GM23338 (cell line): ENCODE measurements at regions not wholly inside any gene's neighbourhood (a gene's known extent, or its start where the extent isn't known, plus 50 kb on each side); places are given as distances from the start of the nearest gene placed in this dataset.

Experiments
- ATAC-seq: fragments of 200-7000 bp; cut with Tn5 transposase; 3 replicates; pipeline ENCODE4 v1.9.1; 2020
- DNase-seq: peaks from one replicate; pipeline ENCODE4 v3.0.0-alpha.2; 2015; ENCODE audit warnings: low spot score
- H2AFZ ChIP-seq: fragments of 200-600 bp; sonication (generic); 2 replicates; pipeline ENCODE4 v1.8.0; 2016; ENCODE audit warnings: antibody characterized with exemption, mild to moderate bottlenecking, moderate library complexity
- H3F3A ChIP-seq: fragments of 200-600 bp; sonication (generic); replicated peaks from 2 replicates; pipeline ENCODE4 v1.8.0; 2017; ENCODE audit warnings: antibody characterized with exemption, mixed run types, low read depth
- H3K27ac ChIP-seq: fragments of 200-600 bp; sonication (generic); 2 replicates; pipeline ENCODE4 v1.6.1; 2016; ENCODE audit warnings: low read depth
- H3K27me3 ChIP-seq: fragments of 200-600 bp; sonication (generic); 2 replicates; pipeline ENCODE4 v1.8.0; 2016; ENCODE audit warnings: mild to moderate bottlenecking, mixed run types, moderate library complexity; ENCODE audit not compliant: insufficient read depth
- H3K36me3 ChIP-seq: fragments of 200-600 bp; sonication (generic); 2 replicates; pipeline ENCODE4 v1.8.0; 2016; ENCODE audit warnings: mild to moderate bottlenecking; ENCODE audit not compliant: insufficient read depth
- H3K4me1 ChIP-seq: fragments of 200-600 bp; sonication (generic); 2 replicates; pipeline ENCODE4 v1.8.0; 2016; ENCODE audit warnings: mild to moderate bottlenecking, moderate library complexity; ENCODE audit not compliant: insufficient read depth
- H3K4me2 ChIP-seq: fragments of 200-600 bp; sonication (generic); 2 replicates; pipeline ENCODE4 v1.7.1; 2017; ENCODE audit warnings: mixed run types
- H3K4me3 ChIP-seq: fragments of 200-600 bp; sonication (generic); 2 replicates; pipeline ENCODE4 v1.6.1; 2016; ENCODE audit warnings: mixed run types
- H3K79me2 ChIP-seq: fragments of 200-600 bp; sonication (generic); replicated peaks from 2 replicates; pipeline ENCODE4 v1.8.0; 2017; ENCODE audit warnings: mild to moderate bottlenecking; ENCODE audit not compliant: insufficient read depth
- H3K9me2 ChIP-seq: fragments of 200-600 bp; sonication (generic); 2 replicates; pipeline ENCODE4 v1.8.0; 2017; ENCODE audit not compliant: insufficient read depth
- H4K20me1 ChIP-seq: fragments of 200-600 bp; sonication (generic); replicated peaks from 2 replicates; pipeline ENCODE4 v1.8.0; 2017; ENCODE audit warnings: mild to moderate bottlenecking; ENCODE audit not compliant: insufficient read depth
- H3K27ac Mint-ChIP-seq: 2 replicates; pipeline ENCODE4 v1.8.0; 2020; ENCODE audit warnings: inconsistent platforms, mild to moderate bottlenecking, moderate library complexity, mixed read lengths
- H3K27me3 Mint-ChIP-seq: 3 replicates; pipeline ENCODE4 v1.8.0; 2022; ENCODE audit warnings: low read depth, mild to moderate bottlenecking, moderate library complexity, mixed read lengths, inconsistent platforms; ENCODE audit not compliant: insufficient read depth, poor library complexity
- H3K36me3 Mint-ChIP-seq: 3 replicates; pipeline ENCODE4 v1.8.0; 2021; ENCODE audit warnings: low read depth, mild to moderate bottlenecking, inconsistent platforms, moderate library complexity, mixed read lengths
- H3K4me1 Mint-ChIP-seq: 3 replicates; pipeline ENCODE4 v1.8.0; 2020; ENCODE audit warnings: mild to moderate bottlenecking, inconsistent platforms, mixed read lengths
- H3K4me3 Mint-ChIP-seq: 3 replicates; pipeline ENCODE4 v1.8.0; 2021; ENCODE audit warnings: moderate library complexity, mild to moderate bottlenecking, inconsistent platforms, mixed read lengths
- H3K9me3 Mint-ChIP-seq: 3 replicates; pipeline ENCODE4 v1.8.0; 2020; ENCODE audit warnings: moderate library complexity, mild to moderate bottlenecking, inconsistent platforms, mixed read lengths
- ETS1 ChIP-seq: IDR thresholded peaks from 2 replicates; pipeline ENCODE4 v1.6.1; 2016; ENCODE audit warnings: antibody characterized with exemption
- EZH2 ChIP-seq: fragments of 200-600 bp; sonication (generic); IDR thresholded peaks from one replicate; pipeline ENCODE4 v1.8.0; 2017; ENCODE audit warnings: antibody characterized with exemption, mild to moderate bottlenecking, low read depth; ENCODE audit not compliant: unreplicated experiment
- NANOG ChIP-seq: IDR thresholded peaks from 2 replicates; pipeline ENCODE4 v1.6.1; 2016; ENCODE audit warnings: antibody characterized with exemption, borderline replicate concordance
- STAT1 ChIP-seq: IDR thresholded peaks from one replicate; pipeline ENCODE4 v1.6.1; 2016; ENCODE audit warnings: antibody characterized with exemption; ENCODE audit not compliant: unreplicated experiment
- ZNF114 ChIP-seq: fragments of 250-450 bp; sonication (Bioruptor Pico); IDR thresholded peaks from 2 replicates; pipeline ENCODE4 v1.5.0; 2020; ENCODE audit warnings: mild to moderate bottlenecking, moderate library complexity
- ZNF331 ChIP-seq: fragments of 250-450 bp; sonication (Bioruptor Pico); IDR thresholded peaks from 2 replicates; pipeline ENCODE4 v1.5.0; 2020; ENCODE audit warnings: low read depth, mild to moderate bottlenecking, moderate library complexity
- ZNF462 ChIP-seq: fragments of 250-450 bp; sonication (Bioruptor Pico); IDR thresholded peaks from 2 replicates; pipeline ENCODE4 v1.5.0; 2020; ENCODE audit warnings: mild to moderate bottlenecking, moderate library complexity
- TF ChIP-seq, protein P1 (sequence below), 2 experiments: fragments of 200-600 bp in 1 of 2; sonication (generic) in 1 of 2; conservative IDR thresholded peaks; 2 replicates each; pipeline versions ENCODE4 v1.5.1 to v1.6.1; 2016 to 2017; ENCODE audit warnings: antibody characterized with exemption in 2 of 2, low read depth in 2 of 2, mild to moderate bottlenecking in 2 of 2, moderate library complexity in 1 of 2
- TF ChIP-seq, protein P2 (sequence below): IDR thresholded peaks from one replicate; pipeline ENCODE4 v1.6.1; 2018; ENCODE audit warnings: antibody characterized with exemption; ENCODE audit not compliant: unreplicated experiment

GRCh38 chr6:48986845-48987244 lies 476.2 kb downstream of the MMUT start:
- Mint-ChIP-seq H3K9me3 (peaks cover 48% of the 10 kb centered on the region), H3K4me3 (no peak overlapping the region), H3K36me3 (peaks cover 24% of the 10 kb centered on the region; the same call in 2 of the 3 replicates), H3K4me1 (no peaks in the 10 kb centered on the region), H3K27me3 (peaks cover 4% of the 10 kb centered on the region), H3K27ac (no peak overlapping the region)
- H3K27ac ChIP-seq: no peak overlapping the region
- DNase-seq: no peak
- H3K36me3 ChIP-seq: no peaks in the 10 kb centered on the region
- TF ChIP-seq ZNF114 (CRISPR knock-in tag): no peak
- no peak for TF ChIP-seq EZH2
- no peak for TF ChIP-seq NANOG
- no peak for TF ChIP-seq ZNF331 (CRISPR knock-in tag)
- no peak for TF ChIP-seq STAT1
- TF ChIP-seq, protein P1, sequence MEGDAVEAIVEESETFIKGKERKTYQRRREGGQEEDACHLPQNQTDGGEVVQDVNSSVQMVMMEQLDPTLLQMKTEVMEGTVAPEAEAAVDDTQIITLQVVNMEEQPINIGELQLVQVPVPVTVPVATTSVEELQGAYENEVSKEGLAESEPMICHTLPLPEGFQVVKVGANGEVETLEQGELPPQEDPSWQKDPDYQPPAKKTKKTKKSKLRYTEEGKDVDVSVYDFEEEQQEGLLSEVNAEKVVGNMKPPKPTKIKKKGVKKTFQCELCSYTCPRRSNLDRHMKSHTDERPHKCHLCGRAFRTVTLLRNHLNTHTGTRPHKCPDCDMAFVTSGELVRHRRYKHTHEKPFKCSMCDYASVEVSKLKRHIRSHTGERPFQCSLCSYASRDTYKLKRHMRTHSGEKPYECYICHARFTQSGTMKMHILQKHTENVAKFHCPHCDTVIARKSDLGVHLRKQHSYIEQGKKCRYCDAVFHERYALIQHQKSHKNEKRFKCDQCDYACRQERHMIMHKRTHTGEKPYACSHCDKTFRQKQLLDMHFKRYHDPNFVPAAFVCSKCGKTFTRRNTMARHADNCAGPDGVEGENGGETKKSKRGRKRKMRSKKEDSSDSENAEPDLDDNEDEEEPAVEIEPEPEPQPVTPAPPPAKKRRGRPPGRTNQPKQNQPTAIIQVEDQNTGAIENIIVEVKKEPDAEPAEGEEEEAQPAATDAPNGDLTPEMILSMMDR (conservative IDR thresholded peaks at IDR 0.05; ENCODE audit: low read depth in 2 of 2): no peak
- TF ChIP-seq ZNF462 (CRISPR knock-in tag): no peak
- no peak for TF ChIP-seq ETS1
- TF ChIP-seq, protein P2, sequence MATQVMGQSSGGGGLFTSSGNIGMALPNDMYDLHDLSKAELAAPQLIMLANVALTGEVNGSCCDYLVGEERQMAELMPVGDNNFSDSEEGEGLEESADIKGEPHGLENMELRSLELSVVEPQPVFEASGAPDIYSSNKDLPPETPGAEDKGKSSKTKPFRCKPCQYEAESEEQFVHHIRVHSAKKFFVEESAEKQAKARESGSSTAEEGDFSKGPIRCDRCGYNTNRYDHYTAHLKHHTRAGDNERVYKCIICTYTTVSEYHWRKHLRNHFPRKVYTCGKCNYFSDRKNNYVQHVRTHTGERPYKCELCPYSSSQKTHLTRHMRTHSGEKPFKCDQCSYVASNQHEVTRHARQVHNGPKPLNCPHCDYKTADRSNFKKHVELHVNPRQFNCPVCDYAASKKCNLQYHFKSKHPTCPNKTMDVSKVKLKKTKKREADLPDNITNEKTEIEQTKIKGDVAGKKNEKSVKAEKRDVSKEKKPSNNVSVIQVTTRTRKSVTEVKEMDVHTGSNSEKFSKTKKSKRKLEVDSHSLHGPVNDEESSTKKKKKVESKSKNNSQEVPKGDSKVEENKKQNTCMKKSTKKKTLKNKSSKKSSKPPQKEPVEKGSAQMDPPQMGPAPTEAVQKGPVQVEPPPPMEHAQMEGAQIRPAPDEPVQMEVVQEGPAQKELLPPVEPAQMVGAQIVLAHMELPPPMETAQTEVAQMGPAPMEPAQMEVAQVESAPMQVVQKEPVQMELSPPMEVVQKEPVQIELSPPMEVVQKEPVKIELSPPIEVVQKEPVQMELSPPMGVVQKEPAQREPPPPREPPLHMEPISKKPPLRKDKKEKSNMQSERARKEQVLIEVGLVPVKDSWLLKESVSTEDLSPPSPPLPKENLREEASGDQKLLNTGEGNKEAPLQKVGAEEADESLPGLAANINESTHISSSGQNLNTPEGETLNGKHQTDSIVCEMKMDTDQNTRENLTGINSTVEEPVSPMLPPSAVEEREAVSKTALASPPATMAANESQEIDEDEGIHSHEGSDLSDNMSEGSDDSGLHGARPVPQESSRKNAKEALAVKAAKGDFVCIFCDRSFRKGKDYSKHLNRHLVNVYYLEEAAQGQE: no peak
- no peaks in the 10 kb centered on the region for H3K79me2 ChIP-seq
- no peak overlapping the region for H2AFZ ChIP-seq
- H4K20me1 ChIP-seq: no peaks in the 10 kb centered on the region
- no peaks in the 10 kb centered on the region for H3K27me3 ChIP-seq
- H3K4me1 ChIP-seq: no peaks in the 10 kb centered on the region
- no peaks in the 10 kb centered on the region for H3F3A ChIP-seq
- no peak overlapping the region for H3K4me2 ChIP-seq
- peaks cover 11% of the 10 kb centered on the region; the same call in 1 of the 2 replicates for H3K9me2 ChIP-seq
- H3K4me3 ChIP-seq: no peak overlapping the region
- ATAC-seq: no peak
